GM12878 (cell line): ENCODE measurements at regions not wholly inside any gene's neighbourhood (a gene's known extent, or its start where the extent isn't known, plus 50 kb on each side); places are given as distances from the start of the nearest gene placed in this dataset.
A peak's percentile ranks its signal among the peaks of the same experiment; 100 is the strongest.

ENCODE experiments used
- BCL11A ChIP-seq: IDR thresholded peaks from 2 replicates; pipeline ENCODE4 v1.6.1; 2011; ENCODE audit warnings: low read depth, low read length
- CREB1 ChIP-seq: IDR thresholded peaks from 2 replicates; pipeline ENCODE4 v1.6.1; 2012; ENCODE audit warnings: low read depth, mild to moderate bottlenecking, inconsistent platforms
- ESRRA ChIP-seq: IDR thresholded peaks from 2 replicates; pipeline ENCODE4 v1.6.1; 2012; ENCODE audit warnings: mild to moderate bottlenecking, low read length, improper control_type of control experiment
- HCFC1 ChIP-seq: fragments of 150-350 bp; IDR thresholded peaks from 2 replicates; pipeline ENCODE4 v1.6.1; 2014; ENCODE audit warnings: low read length
- IKZF2 ChIP-seq, 2 experiments: fragments of 450-650 bp; IDR thresholded peaks; 2 replicates each; pipeline ENCODE4 v1.6.1; 2017; ENCODE audit warnings: mild to moderate bottlenecking in 2 of 2, moderate library complexity in 2 of 2
- JUNB ChIP-seq: IDR thresholded peaks from 2 replicates; pipeline ENCODE4 v1.6.1; 2016; ENCODE audit warnings: antibody characterized with exemption, mild to moderate bottlenecking
- KAT2A ChIP-seq: conservative IDR thresholded peaks from 2 replicates; pipeline ENCODE4 v1.6.1; 2011; ENCODE audit warnings: low read depth, low read length; ENCODE audit not compliant: control insufficient read depth
- KLF5 ChIP-seq: fragments of 450-650 bp; IDR thresholded peaks from 2 replicates; pipeline ENCODE4 v1.6.1; 2014; ENCODE audit warnings: mild to moderate bottlenecking; ENCODE audit not compliant: partially characterized antibody
- NFYA ChIP-seq: IDR thresholded peaks from 2 replicates; pipeline ENCODE4 v1.6.1; 2011; ENCODE audit warnings: low read depth, mild to moderate bottlenecking, low read length, improper control_type of control experiment, borderline replicate concordance
- NFYB ChIP-seq: IDR thresholded peaks from 2 replicates; pipeline ENCODE4 v1.6.1; 2011; ENCODE audit warnings: low read depth, mild to moderate bottlenecking, low read length, improper control_type of control experiment, moderate library complexity; ENCODE audit not compliant: insufficient read depth
- NR2C1 ChIP-seq: fragments of 450-650 bp; IDR thresholded peaks from 2 replicates; pipeline ENCODE4 v1.6.1; 2017; ENCODE audit warnings: antibody characterized with exemption, mild to moderate bottlenecking, moderate library complexity
- NRF1 ChIP-seq: conservative IDR thresholded peaks from 2 replicates; pipeline ENCODE4 v1.6.1; 2011; ENCODE audit warnings: mild to moderate bottlenecking, low read depth, low read length, improper control_type of control experiment
- PAX8 ChIP-seq: fragments of 450-650 bp; IDR thresholded peaks from 2 replicates; pipeline ENCODE4 v1.6.1; 2017; ENCODE audit warnings: mild to moderate bottlenecking, moderate library complexity
- POLR2A ChIP-seq: IDR thresholded peaks from 2 replicates; pipeline ENCODE4 v1.6.1; 2011; ENCODE audit warnings: low read depth, mild to moderate bottlenecking, low read length
- POLR2AphosphoS5 ChIP-seq: IDR thresholded peaks from 2 replicates; pipeline ENCODE4 v1.6.1; 2011; ENCODE audit warnings: mild to moderate bottlenecking, low read length, inconsistent platforms
- RAD21 ChIP-seq: IDR thresholded peaks from 2 replicates; pipeline ENCODE4 v1.6.1; 2011; ENCODE audit warnings: mild to moderate bottlenecking, low read depth, low read length, moderate library complexity; ENCODE audit not compliant: insufficient read depth
- RAD51 ChIP-seq: fragments of 450-650 bp; IDR thresholded peaks from 2 replicates; pipeline ENCODE4 v1.6.1; 2016; ENCODE audit warnings: moderate library complexity, mild to moderate bottlenecking, inconsistent platforms
- RFX5 ChIP-seq: IDR thresholded peaks from 2 replicates; pipeline ENCODE4 v1.6.1; 2011; ENCODE audit warnings: low read depth, low read length, improper control_type of control experiment
- RUNX3 ChIP-seq: IDR thresholded peaks from 2 replicates; pipeline ENCODE4 v1.6.1; 2012; ENCODE audit warnings: low read length, inconsistent platforms
- YBX1 ChIP-seq: fragments of 450-650 bp; IDR thresholded peaks from 2 replicates; pipeline ENCODE4 v1.6.1; 2016; ENCODE audit warnings: antibody characterized with exemption
- ZNF274 ChIP-seq: IDR thresholded peaks from one replicate; pipeline ENCODE4 v1.8.0; 2011; ENCODE audit not compliant: insufficient read length, insufficient read depth
- ZNF384 ChIP-seq: IDR thresholded peaks from 2 replicates; pipeline ENCODE4 v1.6.1; 2012; ENCODE audit warnings: low read depth, mild to moderate bottlenecking, low read length, improper control_type of control experiment, borderline replicate concordance
- TF ChIP-seq, protein P1 (sequence below): fragments of 450-650 bp; IDR thresholded peaks from 2 replicates; pipeline ENCODE4 v1.6.1; 2014; ENCODE audit warnings: mild to moderate bottlenecking
- TF ChIP-seq, protein P2 (sequence below): fragments of 450-650 bp; IDR thresholded peaks from 2 replicates; pipeline ENCODE4 v1.6.1; 2017; ENCODE audit warnings: mild to moderate bottlenecking
- TF ChIP-seq, protein P3 (sequence below): IDR thresholded peaks from 2 replicates; pipeline ENCODE4 v1.6.1; 2011; ENCODE audit warnings: borderline replicate concordance, low read depth, mild to moderate bottlenecking, moderate library complexity, mixed read lengths, low read length; ENCODE audit not compliant: insufficient read depth; ENCODE audit errors: extremely low read length
- TF ChIP-seq, protein P4 (sequence below): IDR thresholded peaks from 2 replicates; pipeline ENCODE4 v1.6.1; 2012; ENCODE audit warnings: mild to moderate bottlenecking, low read depth, low read length
- TF ChIP-seq, protein P5 (sequence below): IDR thresholded peaks from 2 replicates; pipeline ENCODE4 v1.6.1; 2011; ENCODE audit warnings: mild to moderate bottlenecking, low read depth, low read length, moderate library complexity; ENCODE audit not compliant: insufficient replicate concordance

DNA sequence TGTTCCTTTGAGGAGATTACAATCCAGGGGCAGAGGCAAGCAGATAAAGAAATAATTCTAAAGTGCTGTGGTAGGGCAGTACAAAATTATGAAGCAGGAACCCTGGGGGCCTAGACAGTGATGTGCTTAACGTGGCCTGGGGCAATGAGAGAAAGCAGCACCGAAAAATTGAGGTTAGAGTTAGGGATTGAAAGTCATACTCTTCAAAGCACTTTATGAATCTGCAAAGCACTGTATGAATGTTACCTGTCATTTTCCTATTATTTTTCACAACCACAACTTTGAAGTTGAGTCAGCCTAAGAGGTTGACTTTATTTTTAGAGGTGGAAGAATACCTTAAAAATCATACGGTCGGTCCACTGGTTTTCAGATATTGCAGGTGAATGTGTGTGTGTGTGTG is 183.4 kb upstream of the NFIA start (continued):
- TF ChIP-seq RUNX3 (peak; percentile 97), KLF5 (no peak), KAT2A (no peak), RAD21 (no peak), NR2C1 (no peak), IKZF2 (IDR thresholded peaks at IDR 0.05) (peak; percentile 64 to 81), NFYA (no peak), YBX1 (no peak), PAX8 (no peak), RAD51 (no peak), CREB1 (no peak), RFX5 (no peak), NFYB (no peak), NRF1 (no peak), ZNF274 (no peak), HCFC1 (no peak), POLR2A (no peak), POLR2AphosphoS5 (no peak), ESRRA (no peak), ZNF384 (no peak), JUNB (peak; percentile 97), BCL11A (peak; percentile 71; the same call in 1 of the 2 replicates)
- TF ChIP-seq, protein P1, sequence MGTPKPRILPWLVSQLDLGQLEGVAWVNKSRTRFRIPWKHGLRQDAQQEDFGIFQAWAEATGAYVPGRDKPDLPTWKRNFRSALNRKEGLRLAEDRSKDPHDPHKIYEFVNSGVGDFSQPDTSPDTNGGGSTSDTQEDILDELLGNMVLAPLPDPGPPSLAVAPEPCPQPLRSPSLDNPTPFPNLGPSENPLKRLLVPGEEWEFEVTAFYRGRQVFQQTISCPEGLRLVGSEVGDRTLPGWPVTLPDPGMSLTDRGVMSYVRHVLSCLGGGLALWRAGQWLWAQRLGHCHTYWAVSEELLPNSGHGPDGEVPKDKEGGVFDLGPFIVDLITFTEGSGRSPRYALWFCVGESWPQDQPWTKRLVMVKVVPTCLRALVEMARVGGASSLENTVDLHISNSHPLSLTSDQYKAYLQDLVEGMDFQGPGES, result no peak
- TF ChIP-seq, protein P2, sequence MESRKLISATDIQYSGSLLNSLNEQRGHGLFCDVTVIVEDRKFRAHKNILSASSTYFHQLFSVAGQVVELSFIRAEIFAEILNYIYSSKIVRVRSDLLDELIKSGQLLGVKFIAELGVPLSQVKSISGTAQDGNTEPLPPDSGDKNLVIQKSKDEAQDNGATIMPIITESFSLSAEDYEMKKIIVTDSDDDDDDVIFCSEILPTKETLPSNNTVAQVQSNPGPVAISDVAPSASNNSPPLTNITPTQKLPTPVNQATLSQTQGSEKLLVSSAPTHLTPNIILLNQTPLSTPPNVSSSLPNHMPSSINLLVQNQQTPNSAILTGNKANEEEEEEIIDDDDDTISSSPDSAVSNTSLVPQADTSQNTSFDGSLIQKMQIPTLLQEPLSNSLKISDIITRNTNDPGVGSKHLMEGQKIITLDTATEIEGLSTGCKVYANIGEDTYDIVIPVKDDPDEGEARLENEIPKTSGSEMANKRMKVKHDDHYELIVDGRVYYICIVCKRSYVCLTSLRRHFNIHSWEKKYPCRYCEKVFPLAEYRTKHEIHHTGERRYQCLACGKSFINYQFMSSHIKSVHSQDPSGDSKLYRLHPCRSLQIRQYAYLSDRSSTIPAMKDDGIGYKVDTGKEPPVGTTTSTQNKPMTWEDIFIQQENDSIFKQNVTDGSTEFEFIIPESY, result no peak
- TF ChIP-seq, protein P3, sequence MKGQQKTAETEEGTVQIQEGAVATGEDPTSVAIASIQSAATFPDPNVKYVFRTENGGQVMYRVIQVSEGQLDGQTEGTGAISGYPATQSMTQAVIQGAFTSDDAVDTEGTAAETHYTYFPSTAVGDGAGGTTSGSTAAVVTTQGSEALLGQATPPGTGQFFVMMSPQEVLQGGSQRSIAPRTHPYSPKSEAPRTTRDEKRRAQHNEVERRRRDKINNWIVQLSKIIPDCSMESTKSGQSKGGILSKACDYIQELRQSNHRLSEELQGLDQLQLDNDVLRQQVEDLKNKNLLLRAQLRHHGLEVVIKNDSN, result no peak
- TF ChIP-seq, protein P4, sequence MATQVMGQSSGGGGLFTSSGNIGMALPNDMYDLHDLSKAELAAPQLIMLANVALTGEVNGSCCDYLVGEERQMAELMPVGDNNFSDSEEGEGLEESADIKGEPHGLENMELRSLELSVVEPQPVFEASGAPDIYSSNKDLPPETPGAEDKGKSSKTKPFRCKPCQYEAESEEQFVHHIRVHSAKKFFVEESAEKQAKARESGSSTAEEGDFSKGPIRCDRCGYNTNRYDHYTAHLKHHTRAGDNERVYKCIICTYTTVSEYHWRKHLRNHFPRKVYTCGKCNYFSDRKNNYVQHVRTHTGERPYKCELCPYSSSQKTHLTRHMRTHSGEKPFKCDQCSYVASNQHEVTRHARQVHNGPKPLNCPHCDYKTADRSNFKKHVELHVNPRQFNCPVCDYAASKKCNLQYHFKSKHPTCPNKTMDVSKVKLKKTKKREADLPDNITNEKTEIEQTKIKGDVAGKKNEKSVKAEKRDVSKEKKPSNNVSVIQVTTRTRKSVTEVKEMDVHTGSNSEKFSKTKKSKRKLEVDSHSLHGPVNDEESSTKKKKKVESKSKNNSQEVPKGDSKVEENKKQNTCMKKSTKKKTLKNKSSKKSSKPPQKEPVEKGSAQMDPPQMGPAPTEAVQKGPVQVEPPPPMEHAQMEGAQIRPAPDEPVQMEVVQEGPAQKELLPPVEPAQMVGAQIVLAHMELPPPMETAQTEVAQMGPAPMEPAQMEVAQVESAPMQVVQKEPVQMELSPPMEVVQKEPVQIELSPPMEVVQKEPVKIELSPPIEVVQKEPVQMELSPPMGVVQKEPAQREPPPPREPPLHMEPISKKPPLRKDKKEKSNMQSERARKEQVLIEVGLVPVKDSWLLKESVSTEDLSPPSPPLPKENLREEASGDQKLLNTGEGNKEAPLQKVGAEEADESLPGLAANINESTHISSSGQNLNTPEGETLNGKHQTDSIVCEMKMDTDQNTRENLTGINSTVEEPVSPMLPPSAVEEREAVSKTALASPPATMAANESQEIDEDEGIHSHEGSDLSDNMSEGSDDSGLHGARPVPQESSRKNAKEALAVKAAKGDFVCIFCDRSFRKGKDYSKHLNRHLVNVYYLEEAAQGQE, result no peak
- TF ChIP-seq, protein P5, sequence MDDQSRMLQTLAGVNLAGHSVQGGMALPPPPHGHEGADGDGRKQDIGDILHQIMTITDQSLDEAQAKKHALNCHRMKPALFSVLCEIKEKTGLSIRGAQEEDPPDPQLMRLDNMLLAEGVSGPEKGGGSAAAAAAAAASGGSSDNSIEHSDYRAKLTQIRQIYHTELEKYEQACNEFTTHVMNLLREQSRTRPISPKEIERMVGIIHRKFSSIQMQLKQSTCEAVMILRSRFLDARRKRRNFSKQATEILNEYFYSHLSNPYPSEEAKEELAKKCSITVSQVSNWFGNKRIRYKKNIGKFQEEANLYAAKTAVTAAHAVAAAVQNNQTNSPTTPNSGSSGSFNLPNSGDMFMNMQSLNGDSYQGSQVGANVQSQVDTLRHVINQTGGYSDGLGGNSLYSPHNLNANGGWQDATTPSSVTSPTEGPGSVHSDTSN, result no peak
